ENCODE measurements at regions not wholly inside any gene's neighbourhood (a gene's known extent, or its start where the extent isn't known, plus 50 kb on each side); places are given as distances from the start of the nearest gene placed in this dataset.
"Not testable (repeated sequence)": the region's sequence is repeated elsewhere in the genome, so short reads cannot be mapped to it uniquely, and the experiment has no call there.

- Histone ChIP-seq H3K4me2 (no peak overlapping the region), H3K4me3 (IDR thresholded peaks at IDR 0.05; ENCODE audit: insufficient read depth, low read depth, low read length) (no peak overlapping the region), H3K79me2 (ENCODE audit: insufficient read depth, low read depth) (no peaks in the 10 kb centered on the region), H4K20me1 (ENCODE audit: insufficient read depth) (no peaks in the 10 kb centered on the region), H3K9ac (no peak overlapping the region), H3K4me1 (ENCODE audit: low read depth, poor library complexity, severe bottlenecking) (no peaks in the 10 kb centered on the region), H3K27ac (no peak overlapping the region), H3K36me3 (ENCODE audit: insufficient read depth) (no peaks in the 10 kb centered on the region), H3K27me3 (ENCODE audit: insufficient read depth, low read depth) (no peaks in the 10 kb centered on the region), H2AFZ (ENCODE audit: low read depth) (no peak overlapping the region)
- no peak for TF ChIP-seq CTCF (conservative IDR thresholded peaks at IDR 0.05; ENCODE audit: low read depth, low read length)
These were observed 456.9 kb upstream of the MGAT4C start for GRCh38 chr12:86713121-86713520.

- H3K4me2 ChIP-seq: no peak overlapping the region
- H4K20me1 ChIP-seq (ENCODE audit: insufficient read depth): no peaks in the 10 kb centered on the region
- no peak overlapping the region for H3K27ac ChIP-seq
- H3K9ac ChIP-seq: no peak overlapping the region
- no peaks in the 10 kb centered on the region for H3K79me2 ChIP-seq (ENCODE audit: insufficient read depth, low read depth)
- H3K4me1 ChIP-seq (ENCODE audit: low read depth, poor library complexity, severe bottlenecking): no peaks in the 10 kb centered on the region
- no peaks in the 10 kb centered on the region for H3K36me3 ChIP-seq (ENCODE audit: insufficient read depth)
- no peak overlapping the region for H2AFZ ChIP-seq (ENCODE audit: low read depth)
- no peak overlapping the region for H3K4me3 ChIP-seq (IDR thresholded peaks at IDR 0.05; ENCODE audit: insufficient read depth, low read depth, low read length)
- H3K27me3 ChIP-seq (ENCODE audit: insufficient read depth, low read depth): no peaks in the 10 kb centered on the region
- TF ChIP-seq CTCF (conservative IDR thresholded peaks at IDR 0.05; ENCODE audit: low read depth, low read length): no peak
These were observed 456.2 kb upstream of the MGAT4C start for GRCh38 chr12:86712425-86712843.

GRCh38 chr12:86711731-86712130 is 455.5 kb upstream of the MGAT4C start:
- Histone ChIP-seq H3K4me1 (ENCODE audit: low read depth, poor library complexity, severe bottlenecking) (no peaks in the 10 kb centered on the region), H3K4me3 (IDR thresholded peaks at IDR 0.05; ENCODE audit: insufficient read depth, low read depth, low read length) (no peak overlapping the region), H3K4me2 (no peak overlapping the region), H3K27ac (no peak overlapping the region), H3K9ac (no peak overlapping the region), H3K27me3 (ENCODE audit: insufficient read depth, low read depth) (no peaks in the 10 kb centered on the region), H3K36me3 (ENCODE audit: insufficient read depth) (no peaks in the 10 kb centered on the region), H2AFZ (ENCODE audit: low read depth) (no peak overlapping the region), H3K79me2 (ENCODE audit: insufficient read depth, low read depth) (no peaks in the 10 kb centered on the region), H4K20me1 (ENCODE audit: insufficient read depth) (no peaks in the 10 kb centered on the region)
- no peak for TF ChIP-seq CTCF (conservative IDR thresholded peaks at IDR 0.05; ENCODE audit: low read depth, low read length)

GRCh38 chr12:86710109-86710508 is 453.9 kb upstream of the MGAT4C start:
- Histone ChIP-seq H3K27me3 (ENCODE audit: insufficient read depth, low read depth) (no peaks in the 10 kb centered on the region), H3K4me2 (no peak overlapping the region), H3K27ac (no peak overlapping the region), H3K4me3 (IDR thresholded peaks at IDR 0.05; ENCODE audit: insufficient read depth, low read depth, low read length) (no peak overlapping the region), H2AFZ (ENCODE audit: low read depth) (no peak overlapping the region), H3K9ac (no peak overlapping the region), H4K20me1 (ENCODE audit: insufficient read depth) (no peaks in the 10 kb centered on the region), H3K79me2 (ENCODE audit: insufficient read depth, low read depth) (no peaks in the 10 kb centered on the region), H3K4me1 (ENCODE audit: low read depth, poor library complexity, severe bottlenecking) (no peaks in the 10 kb centered on the region), H3K36me3 (ENCODE audit: insufficient read depth) (no peaks in the 10 kb centered on the region)
- TF ChIP-seq CTCF (conservative IDR thresholded peaks at IDR 0.05; ENCODE audit: low read depth, low read length): no peak

- not testable (repeated sequence) for H3K27ac ChIP-seq; H3K4me2 ChIP-seq; H3K36me3 ChIP-seq (ENCODE audit: insufficient read depth); H4K20me1 ChIP-seq (ENCODE audit: insufficient read depth); H3K4me1 ChIP-seq (ENCODE audit: low read depth, poor library complexity, severe bottlenecking); H3K79me2 ChIP-seq (ENCODE audit: insufficient read depth, low read depth); H3K9ac ChIP-seq; H3K4me3 ChIP-seq (IDR thresholded peaks at IDR 0.05; ENCODE audit: insufficient read depth, low read depth, low read length); H3K27me3 ChIP-seq (ENCODE audit: insufficient read depth, low read depth); H2AFZ ChIP-seq (ENCODE audit: low read depth)
These were observed 452.8 kb upstream of the MGAT4C start for GRCh38 chr12:86709017-86709416.

Data from KMS-11 (cell line).